ENCODE measurements at regions not wholly inside any gene's neighbourhood (a gene's known extent, or its start where the extent isn't known, plus 50 kb on each side); places are given as distances from the start of the nearest gene placed in this dataset.

- DNase-seq (ENCODE audit: low read depth, low spot score) = no peak
These were observed 230.8 kb upstream of the CST7 start for GRCh38 chr20:24718277-24718676.

GRCh38 chr20:24718696-24719095 is 230.4 kb upstream of the CST7 start:
- no peak for DNase-seq (ENCODE audit: low read depth, low spot score)

- no peak for DNase-seq (ENCODE audit: low read depth, low spot score)
These were observed 228.1 kb upstream of the CST7 start for GRCh38 chr20:24720957-24721356.

DNA sequence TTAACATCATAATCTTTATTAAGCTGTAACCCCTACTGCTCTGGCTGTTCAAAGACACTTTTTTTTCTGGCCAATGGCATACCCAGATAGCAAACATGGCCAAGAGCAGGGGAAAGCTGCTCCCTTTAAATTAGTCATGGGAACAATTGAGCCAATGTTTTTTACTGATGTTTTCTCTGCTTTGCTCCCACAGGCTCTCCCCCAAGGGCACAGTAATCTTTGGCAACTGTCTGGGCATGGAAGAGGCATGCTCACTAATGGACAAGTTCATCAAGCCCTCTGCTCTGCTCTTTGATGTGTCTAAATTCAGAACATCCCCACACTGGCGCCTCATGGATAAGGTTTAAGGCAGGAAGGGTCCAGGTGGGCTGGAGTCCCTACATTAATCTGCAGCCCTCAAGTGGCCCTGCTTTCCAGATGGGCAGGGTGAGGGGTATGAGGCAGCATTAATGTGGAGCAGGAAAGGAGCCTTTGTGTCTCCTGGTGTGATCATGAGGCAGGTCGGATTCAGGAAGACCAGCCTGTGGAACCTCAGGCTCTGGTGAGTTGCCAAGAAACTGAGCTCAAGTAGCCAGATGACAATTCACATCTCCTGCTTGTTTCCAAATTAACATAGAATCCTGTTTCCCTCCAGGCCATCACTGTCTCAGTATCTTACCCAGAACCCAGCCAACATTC is 227.0 kb upstream of the CST7 start:
- DNase-seq (ENCODE audit: low read depth, low spot score) = no peak

- no peak for DNase-seq (ENCODE audit: low read depth, low spot score)
These were observed 226.5 kb upstream of the CST7 start for GRCh38 chr20:24722586-24722985.

GRCh38 chr20:24723186-24723585 is 225.9 kb upstream of the CST7 start:
- DNase-seq (ENCODE audit: low read depth, low spot score) = no peak

GRCh38 chr20:24723647-24724352 is 225.3 kb upstream of the CST7 start:
- DNase-seq (ENCODE audit: low read depth, low spot score) = no peak

- no peak for DNase-seq (ENCODE audit: low read depth, low spot score)
These were observed 224.0 kb upstream of the CST7 start for GRCh38 chr20:24724982-24725533.

DNA sequence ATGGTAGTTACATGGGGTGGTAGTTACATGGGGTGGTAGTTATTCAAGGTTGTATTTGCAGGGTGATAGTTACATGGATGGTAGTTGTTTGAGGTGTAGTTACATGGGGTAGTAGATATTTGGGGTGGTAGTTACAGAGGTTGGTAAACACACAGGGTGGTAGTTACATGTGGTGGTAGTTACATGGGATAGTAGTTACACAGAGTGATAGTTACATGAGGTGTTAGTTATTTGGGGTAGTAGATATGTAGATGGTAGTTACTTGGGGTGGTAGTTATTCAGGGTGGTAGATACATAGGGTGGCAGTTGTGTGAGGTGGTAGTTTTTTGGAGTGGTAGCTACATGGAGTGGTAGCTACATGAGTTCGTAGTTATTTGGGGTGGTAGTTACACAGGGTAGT is 221.3 kb upstream of the CST7 start:
- DNase-seq (ENCODE audit: low read depth, low spot score) = no peak

- no peak for DNase-seq (ENCODE audit: low read depth, low spot score)
These were observed 219.0 kb upstream of the CST7 start for GRCh38 chr20:24729896-24730605.

- no peak for DNase-seq (ENCODE audit: low read depth, low spot score)
These were observed 218.3 kb upstream of the CST7 start for GRCh38 chr20:24730750-24731149.

DNA sequence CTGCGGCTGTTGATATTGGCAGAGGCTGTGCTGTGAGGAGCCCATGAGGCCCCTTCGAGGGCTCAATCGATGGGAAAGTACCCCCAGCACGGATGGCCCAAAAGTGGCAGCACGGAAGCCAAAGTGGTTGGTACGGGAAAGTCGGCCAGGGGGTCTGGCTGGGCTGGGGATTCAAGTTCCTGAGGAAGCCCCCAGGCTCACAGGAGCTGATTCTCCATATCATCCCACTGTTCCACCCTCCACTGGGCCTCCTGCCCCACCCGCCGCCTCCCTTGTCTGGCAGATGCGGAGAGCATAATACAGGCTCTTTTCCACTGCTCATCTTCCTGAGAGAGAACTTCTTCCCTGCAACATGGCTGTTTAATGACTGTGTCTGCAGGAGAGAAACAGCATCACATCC is 217.8 kb upstream of the CST7 start:
- DNase-seq (ENCODE audit: low read depth, low spot score) = no peak

DNA sequence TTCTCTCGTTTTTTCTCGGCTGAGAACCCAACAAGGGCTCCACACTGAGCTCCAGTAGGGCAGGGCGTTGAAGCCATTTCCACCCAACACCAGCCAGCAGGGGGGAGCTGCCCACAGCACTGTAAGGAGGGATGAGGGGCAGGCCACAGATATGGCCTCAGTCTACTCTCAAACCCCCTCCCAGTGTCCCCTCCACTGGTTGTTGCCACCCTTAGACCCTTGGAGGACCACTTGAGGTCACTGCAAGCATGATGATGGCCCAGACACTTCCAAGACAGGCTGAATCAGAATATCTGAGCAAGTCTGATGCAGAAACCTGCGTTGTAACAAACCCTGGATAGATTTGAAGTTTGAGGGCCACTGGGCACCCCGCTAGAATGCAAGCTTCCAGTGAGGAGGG is 217.0 kb upstream of the CST7 start:
- DNase-seq (ENCODE audit: low read depth, low spot score) = no peak

DNA sequence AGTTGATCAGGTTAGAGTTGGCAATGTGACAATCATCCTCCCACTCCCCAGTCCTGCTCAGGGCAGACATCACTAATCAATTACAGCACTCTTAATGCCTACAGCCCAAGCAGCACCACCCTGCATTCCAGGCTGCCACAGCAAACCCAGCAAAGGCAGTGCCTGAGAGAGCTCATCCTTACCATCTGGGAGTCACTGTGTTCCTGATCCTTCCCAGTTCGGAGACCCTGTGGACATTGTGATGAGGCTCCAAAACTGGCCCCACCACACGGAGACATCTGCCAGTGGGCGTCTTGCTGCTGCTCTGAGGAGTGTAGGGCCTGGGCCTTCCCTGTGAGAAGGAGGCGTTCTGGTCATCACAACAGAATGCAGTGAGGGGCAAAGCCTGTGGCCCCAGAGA is 216.5 kb upstream of the CST7 start:
- no peak for DNase-seq (ENCODE audit: low read depth, low spot score)

GRCh38 chr20:24733416-24733815 is 215.7 kb upstream of the CST7 start:
- DNase-seq (ENCODE audit: low read depth, low spot score) = no peak

DNA sequence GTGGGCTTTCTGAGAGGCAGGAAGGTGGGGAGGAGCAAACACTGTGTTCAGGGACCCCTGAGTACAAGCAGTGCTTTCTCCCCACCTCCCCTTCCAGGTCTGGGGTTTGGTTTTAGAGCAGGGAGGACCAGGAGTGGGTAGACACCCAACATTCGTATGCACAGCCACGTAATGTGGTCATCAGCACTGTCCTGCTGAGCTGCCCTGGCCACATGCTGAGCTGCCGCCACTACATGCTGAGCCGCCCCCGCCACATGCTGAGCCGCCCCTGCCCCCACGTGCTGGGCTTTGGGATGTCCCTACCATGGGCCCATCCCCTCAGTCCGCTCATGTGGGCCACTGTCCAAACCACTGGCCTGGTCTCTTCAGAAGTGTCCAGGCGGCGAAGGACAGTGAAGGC is 214.9 kb upstream of the CST7 start:
- no peak for DNase-seq (ENCODE audit: low read depth, low spot score)

- DNase-seq (ENCODE audit: low read depth, low spot score) = no peak
These were observed 213.8 kb upstream of the CST7 start for GRCh38 chr20:24735263-24735662.

- DNase-seq (ENCODE audit: low read depth, low spot score) = no peak
These were observed 212.8 kb upstream of the CST7 start for GRCh38 chr20:24736131-24736843.

- no peak for DNase-seq (ENCODE audit: low read depth, low spot score)
These were observed 212.2 kb upstream of the CST7 start for GRCh38 chr20:24736844-24737211.

DNA sequence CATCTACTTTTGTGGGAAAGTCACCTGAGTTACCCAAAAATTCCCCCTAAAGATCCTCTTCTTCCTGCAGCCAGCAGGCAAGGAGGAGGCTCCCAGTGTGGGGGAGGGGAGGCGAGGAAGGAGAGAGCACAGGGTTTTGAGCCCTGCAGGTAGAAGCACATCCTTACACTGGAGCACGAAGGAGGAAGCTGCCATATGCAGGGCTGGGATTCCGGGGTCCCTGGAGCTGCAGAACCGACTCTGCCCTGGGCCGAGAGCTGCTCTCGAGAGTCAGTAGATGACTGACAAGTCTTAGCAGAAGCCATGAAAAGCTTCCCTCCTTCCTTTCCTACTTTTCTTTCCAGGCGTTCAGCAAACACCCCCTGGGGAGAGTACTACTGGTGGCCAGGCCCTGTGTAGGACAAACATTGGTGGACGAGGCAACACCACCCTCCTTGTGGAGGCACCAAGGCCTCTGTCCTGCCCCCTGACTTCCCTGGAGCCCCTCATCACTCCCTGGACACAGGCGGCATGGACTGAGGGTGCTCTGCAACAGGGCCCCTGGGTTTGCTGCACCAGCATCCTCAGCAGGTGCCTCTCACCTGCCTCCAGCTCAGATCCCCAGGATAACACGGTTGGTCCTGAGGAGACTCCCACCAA is 211.7 kb upstream of the CST7 start:
- DNase-seq (ENCODE audit: low read depth, low spot score) = no peak

DNA sequence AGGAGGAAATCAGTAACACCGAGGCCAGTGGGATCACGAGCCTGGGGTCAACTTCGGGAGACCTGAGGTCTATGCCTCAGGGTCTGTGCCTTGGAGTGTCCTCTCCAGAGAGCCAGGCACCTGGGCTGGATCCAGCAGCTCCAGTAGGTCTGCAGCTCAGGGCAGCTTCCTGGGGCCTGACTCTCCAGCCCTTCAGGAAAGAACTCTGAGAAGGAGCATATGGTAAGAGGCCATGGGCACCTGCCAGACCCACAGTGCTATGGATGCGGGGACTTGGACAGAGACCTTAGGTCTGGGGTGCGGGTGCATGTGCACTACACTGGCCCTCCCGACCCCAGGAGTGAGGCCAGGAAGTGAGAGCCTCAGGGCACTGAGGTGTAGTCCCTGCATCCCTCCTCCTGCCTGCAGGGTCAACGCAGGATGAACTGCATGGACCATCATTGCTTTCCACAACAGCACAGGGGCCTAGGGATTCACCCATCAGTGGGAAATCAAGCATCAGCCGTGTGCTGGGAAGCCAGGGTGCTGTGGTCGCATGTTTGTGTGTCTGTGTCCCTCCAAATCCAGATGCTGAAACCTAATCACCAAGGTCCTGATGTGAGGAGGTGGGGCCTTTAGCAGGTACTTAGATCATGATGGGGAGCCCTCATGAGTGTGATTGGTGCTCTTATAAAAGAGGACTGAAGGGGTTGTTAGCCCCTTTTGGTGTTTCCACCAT is 210.9 kb upstream of the CST7 start:
- no peak for DNase-seq (ENCODE audit: low read depth, low spot score)
